Body of pancreas (tissue), 4 donors: ENCODE measurements at regions not wholly inside any gene's neighbourhood (a gene's known extent, or its start where the extent isn't known, plus 50 kb on each side); places are given as distances from the start of the nearest gene placed in this dataset.

Experiments used
- ATAC-seq: fragments of 150-250 bp; one replicate; pipeline ENCODE4 v1.9.1; 2016
- DNase-seq, 4 donors: peaks; one replicate each; pipeline ENCODE4 v3.0.0-alpha.2; 2019
- H3K27ac ChIP-seq, 4 donors: fragments of 200-600 bp; sonication (generic); 1 replicate in 3 of 4; 2 replicates in 1 of 4; pipeline versions ENCODE4 v1.5.1 to v1.6.1; 2016 to 2019; ENCODE audit warnings: mild to moderate bottlenecking in 1 of 4, mixed read lengths in 1 of 4, moderate library complexity in 1 of 4
- H3K27me3 ChIP-seq, 2 donors: fragments of 200-600 bp; sonication (generic); one replicate each; pipeline ENCODE4 v1.6.0; 2016; ENCODE audit warnings: mild to moderate bottlenecking in 1 of 2
- H3K36me3 ChIP-seq, 2 donors: fragments of 200-600 bp; sonication (generic); replicated peaks in 1 of 2; 2 replicates each; pipeline ENCODE4 v1.5.1; 2016; ENCODE audit warnings: low read depth in 2 of 2; ENCODE audit not compliant: insufficient read depth in 1 of 2
- H3K4me1 ChIP-seq: fragments of 200-600 bp; sonication (generic); one replicate; pipeline ENCODE4 v1.6.0; 2016
- H3K4me3 ChIP-seq, 2 donors: fragments of 200-600 bp; sonication (generic); 1 replicate in 1 of 2; 2 replicates in 1 of 2; pipeline ENCODE4 v1.5.1; 2016 to 2019
- H3K9me3 ChIP-seq, 3 donors: fragments of 200-600 bp; sonication (generic); 1 replicate in 2 of 3; 2 replicates in 1 of 3; pipeline ENCODE4 v1.5.1; 2016
- POLR2A ChIP-seq, 3 donors: fragments of 450-650 bp; IDR thresholded peaks; one replicate each; pipeline ENCODE4 v1.6.1; 2016; ENCODE audit warnings: antibody characterized with exemption in 3 of 3, mild to moderate bottlenecking in 2 of 3
- WGBS, 2 donors: methylation state at CpG; one replicate each; pipeline ENCODE4 v1.1.5; 2017; 5-methylcytosine and 5-hydroxymethylcytosine counted together
- intact Hi-C: fragments of 100-400 bp; cut with DNase I; formaldehyde crosslinking; loops from one replicate; pipeline ENCODE4 v1.15.1; 2023
- TF ChIP-seq, protein P1 (sequence below), 7 experiments: fragments of 450-650 bp in 4 of 7; fragments of 200-600 bp in 3 of 7; sonication (generic) in 3 of 7; IDR thresholded peaks; one replicate each; pipeline ENCODE4 v1.5.1; 2016 to 2019; ENCODE audit warnings: antibody characterized with exemption in 7 of 7

DNA sequence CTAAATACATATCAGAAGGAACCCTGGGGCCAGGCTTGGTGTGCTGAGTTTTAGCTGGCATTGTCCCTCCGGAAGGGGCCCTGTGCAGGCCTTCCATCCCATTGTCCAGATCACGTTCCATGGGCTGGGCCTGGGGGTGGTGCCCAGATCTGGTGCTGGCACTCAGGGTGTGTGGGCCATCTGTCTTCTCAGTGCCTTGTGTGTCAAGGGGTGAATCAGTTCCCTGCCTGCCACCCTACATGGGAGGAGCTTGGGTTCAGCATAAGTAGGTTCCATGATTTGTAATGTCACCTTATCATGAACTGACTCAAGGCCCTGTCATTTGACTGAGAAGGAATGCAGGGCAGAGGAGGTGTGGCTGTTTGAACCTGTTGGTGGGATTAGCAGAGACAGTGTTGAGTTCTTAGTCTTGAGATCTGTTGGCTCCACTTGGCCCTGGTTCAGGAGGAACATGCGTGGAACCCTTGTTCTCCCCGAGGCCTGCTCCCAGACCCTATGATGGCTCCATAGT is 176.8 kb downstream of the MACROH2A1 start:
- Histone ChIP-seq H3K27ac (no peak overlapping the region), H3K36me3 (no peaks in the 10 kb centered on the region), H3K27me3 (no peaks in the 10 kb centered on the region), H3K9me3 (no peaks in the 10 kb centered on the region), H3K4me3 (no peak overlapping the region), H3K4me1 (no peaks in the 10 kb centered on the region)
- ATAC-seq (no peak), DNase-seq (peak in 2 of 4 donors; percentile 2 to 3)
- intact Hi-C loops: no loop called here
- WGBS, 2 donors: 95 to 100% methylated on average over 4 of the region's 4 CpGs
- TF ChIP-seq, protein P1, sequence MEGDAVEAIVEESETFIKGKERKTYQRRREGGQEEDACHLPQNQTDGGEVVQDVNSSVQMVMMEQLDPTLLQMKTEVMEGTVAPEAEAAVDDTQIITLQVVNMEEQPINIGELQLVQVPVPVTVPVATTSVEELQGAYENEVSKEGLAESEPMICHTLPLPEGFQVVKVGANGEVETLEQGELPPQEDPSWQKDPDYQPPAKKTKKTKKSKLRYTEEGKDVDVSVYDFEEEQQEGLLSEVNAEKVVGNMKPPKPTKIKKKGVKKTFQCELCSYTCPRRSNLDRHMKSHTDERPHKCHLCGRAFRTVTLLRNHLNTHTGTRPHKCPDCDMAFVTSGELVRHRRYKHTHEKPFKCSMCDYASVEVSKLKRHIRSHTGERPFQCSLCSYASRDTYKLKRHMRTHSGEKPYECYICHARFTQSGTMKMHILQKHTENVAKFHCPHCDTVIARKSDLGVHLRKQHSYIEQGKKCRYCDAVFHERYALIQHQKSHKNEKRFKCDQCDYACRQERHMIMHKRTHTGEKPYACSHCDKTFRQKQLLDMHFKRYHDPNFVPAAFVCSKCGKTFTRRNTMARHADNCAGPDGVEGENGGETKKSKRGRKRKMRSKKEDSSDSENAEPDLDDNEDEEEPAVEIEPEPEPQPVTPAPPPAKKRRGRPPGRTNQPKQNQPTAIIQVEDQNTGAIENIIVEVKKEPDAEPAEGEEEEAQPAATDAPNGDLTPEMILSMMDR (IDR thresholded peaks at IDR 0.05): no peak
- TF ChIP-seq POLR2A (IDR thresholded peaks at IDR 0.05): no peak

DNA sequence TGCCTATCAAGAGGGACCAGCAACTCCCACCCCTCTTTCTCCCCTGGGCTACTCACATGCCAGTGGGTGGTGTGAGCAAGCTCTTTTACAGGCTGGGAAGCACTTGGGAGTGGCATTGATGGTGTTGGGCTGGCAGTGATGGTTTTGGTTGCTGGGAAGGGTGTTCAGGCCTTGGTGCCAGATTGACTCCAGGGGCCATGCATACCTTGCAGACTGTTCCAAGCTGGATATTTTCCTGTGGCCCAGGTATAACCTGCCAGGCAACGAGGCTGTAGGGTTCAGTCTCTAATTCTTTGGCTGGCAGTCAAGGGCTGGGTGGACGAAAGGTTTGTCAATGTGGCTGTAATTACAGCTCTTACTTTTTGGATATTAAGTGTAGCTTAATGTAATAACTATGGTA is 177.3 kb downstream of the MACROH2A1 start:
- H3K27ac ChIP-seq: no peak overlapping the region
- H3K27me3 ChIP-seq: no peaks in the 10 kb centered on the region
- intact Hi-C loops: no loop called here
- no peaks in the 10 kb centered on the region for H3K9me3 ChIP-seq
- H3K36me3 ChIP-seq: no peaks in the 10 kb centered on the region
- no peak for TF ChIP-seq POLR2A (IDR thresholded peaks at IDR 0.05)
- TF ChIP-seq, protein P1 (IDR thresholded peaks at IDR 0.05): no peak
- no peak for ATAC-seq
- peak in 1 of 4 donors; percentile 5 for DNase-seq
- no peak overlapping the region for H3K4me3 ChIP-seq
- no peaks in the 10 kb centered on the region for H3K4me1 ChIP-seq
- 74 to 90% methylated on average over 2 of the region's 2 CpGs for WGBS, 2 donors

DNA sequence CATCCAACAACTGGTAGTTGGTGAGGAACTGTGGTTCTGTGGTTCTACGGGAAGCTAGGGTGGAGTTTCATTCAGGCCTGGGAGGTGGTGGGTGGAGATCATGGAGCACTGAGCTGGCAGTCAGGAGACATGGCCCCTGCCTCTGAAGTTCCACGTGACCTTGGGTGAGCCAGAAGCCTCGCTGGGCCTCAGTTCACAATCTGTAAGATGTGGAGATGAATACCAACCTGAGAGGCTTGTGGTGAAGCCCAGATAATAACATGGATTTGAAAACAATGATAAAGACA is 177.9 kb downstream of the MACROH2A1 start:
- peak in 2 of 4 donors; percentile 1 to 8 for DNase-seq

DNA sequence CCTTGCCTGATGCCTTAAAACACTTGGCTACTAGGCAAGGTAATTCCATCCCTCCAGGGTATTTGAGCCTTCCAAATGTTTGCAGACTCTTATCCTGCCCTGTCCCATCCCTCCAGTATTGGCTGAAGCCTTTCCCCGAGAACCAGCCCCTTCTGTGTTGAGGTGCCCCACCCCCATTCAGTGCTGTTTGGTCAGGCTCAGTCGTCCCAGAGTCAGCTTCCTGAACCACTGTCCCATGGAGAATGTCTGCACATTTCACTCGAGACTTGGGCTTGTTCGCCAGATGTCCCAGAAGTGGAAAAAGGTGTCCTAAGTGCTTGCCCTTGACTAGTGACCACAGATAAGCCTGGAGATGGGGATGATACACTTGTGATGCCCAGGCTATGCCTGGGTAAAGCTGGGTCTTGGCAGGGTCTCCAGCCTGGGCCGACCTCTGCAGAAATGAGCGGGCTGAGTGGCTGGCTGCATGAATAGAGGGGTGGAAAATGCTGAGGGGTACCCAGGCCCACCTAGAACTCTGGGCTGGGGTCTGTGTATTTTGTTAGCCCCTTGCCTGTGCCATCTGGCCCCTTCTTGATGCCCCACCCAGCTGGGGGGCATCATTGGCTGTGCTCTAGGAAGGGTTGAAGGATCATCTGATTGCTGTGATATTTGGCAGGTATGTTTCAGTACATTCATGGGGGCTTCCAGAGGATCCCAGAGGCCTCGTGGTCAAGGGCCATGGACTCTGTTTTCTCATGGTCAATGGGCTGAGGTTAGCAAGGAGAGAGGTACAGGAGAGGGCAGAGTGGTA is 178.4 kb downstream of the MACROH2A1 start:
- DNase-seq (no peak), ATAC-seq (no peak)
- TF ChIP-seq, protein P1 (IDR thresholded peaks at IDR 0.05): no peak
- no peak for TF ChIP-seq POLR2A (IDR thresholded peaks at IDR 0.05)
- H3K4me1 ChIP-seq: no peaks in the 10 kb centered on the region
- 76 to 84% methylated on average over 7 of the region's 7 CpGs for WGBS, 2 donors
- H3K9me3 ChIP-seq: no peaks in the 10 kb centered on the region
- no peaks in the 10 kb centered on the region for H3K36me3 ChIP-seq
- no peaks in the 10 kb centered on the region for H3K27me3 ChIP-seq
- no peak overlapping the region for H3K4me3 ChIP-seq
- intact Hi-C loops: no loop called here
- H3K27ac ChIP-seq: no peak overlapping the region

More for the DNA sequence above, 177.9 kb downstream of the MACROH2A1 start:
- H3K4me3 ChIP-seq: no peak overlapping the region
- no peaks in the 10 kb centered on the region for H3K27me3 ChIP-seq
- WGBS, 2 donors: 70 to 78% methylated on average over 3 of the region's 3 CpGs
- intact Hi-C loops: no loop called here
- ATAC-seq: no peak
- H3K27ac ChIP-seq: no peak overlapping the region
- no peaks in the 10 kb centered on the region for H3K36me3 ChIP-seq
- no peaks in the 10 kb centered on the region for H3K9me3 ChIP-seq
- no peaks in the 10 kb centered on the region for H3K4me1 ChIP-seq
- TF ChIP-seq, protein P1 (IDR thresholded peaks at IDR 0.05): no peak
- no peak for TF ChIP-seq POLR2A (IDR thresholded peaks at IDR 0.05)

DNA sequence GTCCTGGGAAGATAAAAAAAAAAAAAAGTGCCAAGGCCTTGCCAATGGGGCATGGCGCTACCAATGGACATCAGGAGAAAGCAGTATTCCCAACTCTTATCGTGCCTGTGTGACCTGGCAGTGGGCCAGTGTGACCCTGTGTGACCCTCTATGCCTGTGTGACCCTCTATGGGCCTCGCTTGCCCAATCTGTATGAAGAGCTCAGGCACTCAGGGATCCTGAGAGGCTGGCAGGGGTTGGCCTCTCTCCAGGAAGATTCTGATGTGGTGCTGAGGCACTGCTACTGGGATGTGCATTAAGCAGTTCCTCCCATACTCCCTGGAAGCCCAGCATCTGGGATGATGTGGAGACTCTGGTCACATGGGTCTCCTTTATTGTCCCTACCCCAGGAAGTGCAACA is 179.2 kb downstream of the MACROH2A1 start:
- H3K4me3 ChIP-seq: no peak overlapping the region
- TF ChIP-seq, protein P1 (IDR thresholded peaks at IDR 0.05): no peak
- no peak for TF ChIP-seq POLR2A (IDR thresholded peaks at IDR 0.05)
- no peaks in the 10 kb centered on the region for H3K9me3 ChIP-seq
- ATAC-seq (no peak), DNase-seq (no peak)
- no peaks in the 10 kb centered on the region for H3K4me1 ChIP-seq
- intact Hi-C loops: no loop called here
- H3K36me3 ChIP-seq: no peaks in the 10 kb centered on the region
- no peaks in the 10 kb centered on the region for H3K27me3 ChIP-seq
- 65 to 67% methylated on average over 3 of the region's 3 CpGs for WGBS, 2 donors
- H3K27ac ChIP-seq: no peak overlapping the region
